ENCODE measurements at regions not wholly inside any gene's neighbourhood (a gene's known extent, or its start where the extent isn't known, plus 50 kb on each side); places are given as distances from the start of the nearest gene placed in this dataset.
A peak's percentile ranks its signal among the peaks of the same experiment; 100 is the strongest.

GRCh38 chr15:39183164-39183881 lies 397.6 kb upstream of the THBS1 start:
- no peaks in the 10 kb centered on the region for H3K27me3 Mint-ChIP-seq (ENCODE audit: low read depth)
- peaks cover 34% of the 10 kb centered on the region for H3K4me1 Mint-ChIP-seq
- no peaks in the 10 kb centered on the region for H3K36me3 Mint-ChIP-seq (ENCODE audit: low read depth)
- H3K9me3 Mint-ChIP-seq: no peaks in the 10 kb centered on the region
- H3K4me3 Mint-ChIP-seq: no peak overlapping the region
- H3K27ac Mint-ChIP-seq: no peak overlapping the region
- TF ChIP-seq CTCF (IDR thresholded peaks at IDR 0.05; ENCODE audit: unreplicated experiment in 3 of 3): no peak

- no peaks in the 10 kb centered on the region for H3K27me3 Mint-ChIP-seq (ENCODE audit: low read depth)
- H3K4me1 Mint-ChIP-seq: peaks cover 27% of the 10 kb centered on the region
- H3K4me3 Mint-ChIP-seq: no peak overlapping the region
Observed at GRCh38 chr15:39184701-39185390, 396.0 kb upstream of the THBS1 start.

GRCh38 chr15:39188314-39188713 lies 392.6 kb upstream of the THBS1 start:
- no peak for TF ChIP-seq CTCF (IDR thresholded peaks at IDR 0.05; ENCODE audit: unreplicated experiment in 3 of 3)
- no peaks in the 10 kb centered on the region for H3K36me3 Mint-ChIP-seq (ENCODE audit: low read depth)
- no peak overlapping the region for H3K27ac Mint-ChIP-seq
- peaks cover 16% of the 10 kb centered on the region for H3K4me1 Mint-ChIP-seq
- H3K4me3 Mint-ChIP-seq: no peak overlapping the region
- no peaks in the 10 kb centered on the region for H3K9me3 Mint-ChIP-seq
- no peaks in the 10 kb centered on the region for H3K27me3 Mint-ChIP-seq (ENCODE audit: low read depth)

More at GRCh38 chr15:39184701-39185390, 396.0 kb upstream of the THBS1 start:
- H3K36me3 Mint-ChIP-seq (ENCODE audit: low read depth): no peaks in the 10 kb centered on the region
- no peak overlapping the region for H3K27ac Mint-ChIP-seq
- no peak for TF ChIP-seq CTCF (IDR thresholded peaks at IDR 0.05; ENCODE audit: unreplicated experiment in 3 of 3)
- no peaks in the 10 kb centered on the region for H3K9me3 Mint-ChIP-seq

GRCh38 chr15:39188930-39189329 lies 391.9 kb upstream of the THBS1 start:
- Mint-ChIP-seq H3K27me3 (ENCODE audit: low read depth) (no peaks in the 10 kb centered on the region), H3K36me3 (ENCODE audit: low read depth) (no peaks in the 10 kb centered on the region), H3K9me3 (no peaks in the 10 kb centered on the region), H3K4me3 (no peak overlapping the region), H3K4me1 (peaks cover 22% of the 10 kb centered on the region), H3K27ac (no peak overlapping the region)
- TF ChIP-seq CTCF (IDR thresholded peaks at IDR 0.05; ENCODE audit: unreplicated experiment in 3 of 3): no peak

- Mint-ChIP-seq H3K36me3 (ENCODE audit: low read depth) (no peaks in the 10 kb centered on the region), H3K27me3 (ENCODE audit: low read depth) (no peaks in the 10 kb centered on the region), H3K4me1 (peaks cover 28% of the 10 kb centered on the region), H3K4me3 (no peak overlapping the region), H3K27ac (peak overlapping the region in 2 of 3 experiments; percentile 60 to 84), H3K9me3 (no peaks in the 10 kb centered on the region)
- no peak for TF ChIP-seq CTCF (IDR thresholded peaks at IDR 0.05; ENCODE audit: unreplicated experiment in 3 of 3)
Observed at GRCh38 chr15:39191871-39192291, 389.0 kb upstream of the THBS1 start.
